HUES48 (cell line): ENCODE measurements at regions not wholly inside any gene's neighbourhood (a gene's known extent, or its start where the extent isn't known, plus 50 kb on each side); places are given as distances from the start of the nearest gene placed in this dataset.
"Not testable (repeated sequence)": the region's sequence is repeated elsewhere in the genome, so short reads cannot be mapped to it uniquely, and the experiment has no call there.

ENCODE experiments used
- H3K27ac ChIP-seq: one replicate; pipeline ENCODE4 v1.7.0; 2013; ENCODE audit warnings: low read depth, low read length, inconsistent platforms
- H3K27me3 ChIP-seq: 2 replicates; pipeline ENCODE4 v1.6.1; 2013; ENCODE audit warnings: mild to moderate bottlenecking, low read length; ENCODE audit not compliant: control insufficient read depth, insufficient read depth
- H3K36me3 ChIP-seq: 2 replicates; pipeline ENCODE4 v1.6.1; 2013; ENCODE audit warnings: low read length; ENCODE audit not compliant: control insufficient read depth, insufficient read depth
- H3K4me1 ChIP-seq: 2 replicates; pipeline ENCODE4 v1.6.1; 2013; ENCODE audit warnings: mild to moderate bottlenecking, low read length; ENCODE audit not compliant: control insufficient read depth, insufficient read depth
- H3K4me3 ChIP-seq: 2 replicates; pipeline ENCODE4 v1.5.1; 2013; ENCODE audit warnings: mild to moderate bottlenecking, low read depth, low read length
- H3K9ac ChIP-seq: 2 replicates; pipeline ENCODE4 v1.6.1; 2013; ENCODE audit warnings: mild to moderate bottlenecking, low read depth, low read length, moderate library complexity
- H3K9me3 ChIP-seq: 2 replicates; pipeline ENCODE4 v1.6.1; 2013; ENCODE audit warnings: low read length; ENCODE audit not compliant: control insufficient read depth, insufficient read depth

DNA sequence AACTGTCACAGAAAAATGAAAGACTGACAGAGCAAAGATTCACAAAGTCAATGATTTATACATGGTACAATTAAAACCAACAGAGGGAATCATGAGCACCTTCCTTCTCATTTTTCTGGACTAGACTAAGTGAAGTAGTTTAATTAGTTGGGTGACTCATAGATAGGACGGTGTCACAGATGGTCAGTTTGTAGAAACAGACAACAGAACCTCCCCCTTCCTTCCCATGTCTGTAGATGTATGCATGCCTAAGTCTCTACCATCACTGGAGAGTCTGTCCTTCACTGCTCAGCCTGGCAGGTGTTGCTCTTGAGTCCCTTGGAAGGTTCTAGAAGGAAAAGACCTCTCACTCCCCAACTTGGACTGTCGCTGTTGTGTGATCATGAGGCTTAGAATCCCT lies 75.4 kb upstream of the EEF1E1 start:
- Histone ChIP-seq H3K27me3 (no peaks in the 10 kb centered on the region), H3K9me3 (no peaks in the 10 kb centered on the region), H3K9ac (no peak overlapping the region), H3K27ac (no peak overlapping the region), H3K36me3 (no peaks in the 10 kb centered on the region), H3K4me3 (no peak overlapping the region), H3K4me1 (peaks cover 32% of the 10 kb centered on the region)

GRCh38 chr6:8175046-8175777 lies 72.9 kb upstream of the EEF1E1 start:
- Histone ChIP-seq H3K4me1 (peaks cover 20% of the 10 kb centered on the region), H3K9me3 (no peaks in the 10 kb centered on the region), H3K9ac (no peak overlapping the region), H3K27ac (no peak overlapping the region), H3K4me3 (no peak overlapping the region), H3K36me3 (no peaks in the 10 kb centered on the region), H3K27me3 (no peaks in the 10 kb centered on the region)

DNA sequence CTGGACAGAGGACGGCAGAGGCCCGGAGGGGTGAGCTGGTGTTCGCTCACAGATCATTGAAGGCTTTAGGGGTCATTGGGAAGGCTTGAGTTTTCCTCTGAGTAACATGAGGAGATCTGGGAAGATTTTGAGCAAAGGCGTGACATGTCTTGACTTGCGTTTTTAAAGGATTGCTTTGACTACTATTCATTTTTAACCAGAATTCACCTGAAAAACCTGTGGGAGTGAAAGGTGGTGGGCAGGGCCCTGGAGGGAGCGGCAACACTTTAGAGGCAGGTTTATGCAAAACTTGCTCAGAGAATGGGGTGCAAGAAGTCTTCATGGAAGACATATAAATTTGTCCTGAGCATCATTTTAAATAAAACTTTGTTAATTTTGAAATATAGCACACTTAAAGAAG lies 72.2 kb upstream of the EEF1E1 start:
- H3K27me3 ChIP-seq: no peaks in the 10 kb centered on the region
- no peak overlapping the region for H3K4me3 ChIP-seq
- no peak overlapping the region for H3K27ac ChIP-seq
- no peaks in the 10 kb centered on the region for H3K9me3 ChIP-seq
- no peaks in the 10 kb centered on the region for H3K36me3 ChIP-seq
- H3K4me1 ChIP-seq: peaks cover 16% of the 10 kb centered on the region
- H3K9ac ChIP-seq: no peak overlapping the region

- Histone ChIP-seq H3K4me1 (peaks cover 13% of the 10 kb centered on the region; the same call in 1 of the 2 replicates), H3K4me3 (no peak overlapping the region), H3K27me3 (no peaks in the 10 kb centered on the region), H3K27ac (no peak overlapping the region), H3K9ac (no peak overlapping the region), H3K9me3 (no peaks in the 10 kb centered on the region), H3K36me3 (no peaks in the 10 kb centered on the region)
Measured at GRCh38 chr6:8172530-8172929, 70.2 kb upstream of the EEF1E1 start.

DNA sequence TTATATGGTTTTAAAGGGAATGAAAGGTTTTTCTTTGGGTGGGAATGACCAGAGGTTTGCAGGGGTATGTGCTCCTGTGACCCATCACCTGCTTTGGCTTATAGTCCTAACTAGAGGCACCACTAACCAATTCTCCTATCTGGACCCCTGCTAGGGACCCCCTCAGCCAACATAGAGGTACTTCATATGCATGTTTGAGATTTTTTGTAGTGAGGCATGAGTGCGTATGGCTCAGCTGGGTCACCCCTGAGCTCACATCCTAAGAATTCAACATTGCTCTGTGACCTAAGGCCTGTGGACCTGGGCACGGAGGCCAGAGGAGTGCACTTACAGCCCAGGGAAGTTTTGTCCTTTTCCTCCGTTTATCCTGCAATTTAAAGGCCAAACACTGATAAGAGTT lies 68.4 kb upstream of the EEF1E1 start:
- Histone ChIP-seq H3K4me3 (no peak overlapping the region), H3K4me1 (peaks cover 13% of the 10 kb centered on the region; the same call in 1 of the 2 replicates), H3K27me3 (no peaks in the 10 kb centered on the region), H3K9ac (no peak overlapping the region), H3K36me3 (no peaks in the 10 kb centered on the region), H3K9me3 (no peaks in the 10 kb centered on the region), H3K27ac (peak overlapping the region; percentile 19)

- H3K9ac ChIP-seq: no peak overlapping the region
- H3K4me3 ChIP-seq: no peak overlapping the region
- H3K27me3 ChIP-seq: no peaks in the 10 kb centered on the region
- H3K4me1 ChIP-seq: peaks cover 10% of the 10 kb centered on the region; the same call in 1 of the 2 replicates
- peak overlapping the region; percentile 19 for H3K27ac ChIP-seq
- no peaks in the 10 kb centered on the region for H3K36me3 ChIP-seq
- no peaks in the 10 kb centered on the region for H3K9me3 ChIP-seq
Measured at GRCh38 chr6:8170245-8170644, 67.9 kb upstream of the EEF1E1 start.

GRCh38 chr6:8166156-8166555 lies 63.8 kb upstream of the EEF1E1 start:
- Histone ChIP-seq H3K9ac (no peak overlapping the region), H3K36me3 (no peaks in the 10 kb centered on the region), H3K27ac (no peak overlapping the region), H3K4me3 (no peak overlapping the region), H3K27me3 (no peaks in the 10 kb centered on the region), H3K4me1 (peaks cover 10% of the 10 kb centered on the region; the same call in 1 of the 2 replicates), H3K9me3 (no peaks in the 10 kb centered on the region)

- H3K36me3 ChIP-seq, H3K9me3 ChIP-seq, H3K4me1 ChIP-seq, H3K9ac ChIP-seq, H3K27ac ChIP-seq, H3K27me3 ChIP-seq, H3K4me3 ChIP-seq: not testable (repeated sequence)
Measured at GRCh38 chr6:8165008-8165407, 62.7 kb upstream of the EEF1E1 start.

DNA sequence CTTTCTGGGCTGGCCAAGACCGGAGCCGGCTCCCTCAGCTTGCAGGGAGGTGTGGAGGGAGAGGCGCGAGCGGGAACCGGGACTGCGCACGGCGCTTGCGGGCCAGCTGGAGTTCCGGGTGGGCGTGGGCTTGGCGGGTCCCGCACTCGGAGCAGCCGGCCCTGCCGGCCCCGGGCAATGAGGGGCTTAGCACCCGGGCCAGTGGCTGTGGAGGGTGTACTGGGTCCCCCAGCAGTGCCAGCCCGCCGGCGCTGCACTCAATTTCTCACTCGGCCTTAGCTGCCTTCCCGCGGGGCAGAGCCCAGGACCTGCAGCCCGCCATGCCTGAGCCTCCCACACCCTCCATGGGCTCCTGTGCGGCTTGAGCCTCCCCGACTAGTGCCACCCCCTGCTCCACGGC lies 61.9 kb upstream of the EEF1E1 start:
- not testable (repeated sequence) for H3K4me3 ChIP-seq, H3K27me3 ChIP-seq, H3K9me3 ChIP-seq, H3K4me1 ChIP-seq, H3K9ac ChIP-seq, H3K27ac ChIP-seq, H3K36me3 ChIP-seq

DNA sequence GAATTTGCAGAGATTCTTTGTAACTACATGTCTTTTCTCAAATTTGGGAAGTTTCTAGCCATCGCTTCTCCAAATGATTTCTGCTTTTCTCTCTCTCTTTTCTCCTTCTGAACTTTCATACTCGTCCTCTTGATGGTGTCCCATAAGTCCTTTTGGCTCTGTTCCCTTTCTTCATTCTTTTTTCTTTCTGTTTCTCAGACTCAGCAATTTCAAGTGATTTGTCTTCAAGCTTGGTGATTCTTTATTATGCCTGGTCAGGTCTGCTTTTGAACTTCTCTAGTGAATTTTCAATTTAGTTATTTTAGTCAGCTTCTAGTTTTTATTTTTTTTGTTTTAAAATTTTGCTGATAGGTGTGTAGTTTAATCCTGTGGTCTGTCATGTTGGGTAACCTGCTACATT lies 57.6 kb upstream of the EEF1E1 start:
- Histone ChIP-seq H3K9me3 (no peaks in the 10 kb centered on the region), H3K4me1 (peaks cover 12% of the 10 kb centered on the region), H3K9ac (no peak overlapping the region), H3K36me3 (no peaks in the 10 kb centered on the region), H3K27me3 (no peaks in the 10 kb centered on the region), H3K27ac (no peak overlapping the region), H3K4me3 (no peak overlapping the region)

- Histone ChIP-seq H3K4me1 (peaks cover 14% of the 10 kb centered on the region), H3K27ac (no peak overlapping the region), H3K9me3 (no peaks in the 10 kb centered on the region), H3K27me3 (no peaks in the 10 kb centered on the region), H3K9ac (no peak overlapping the region), H3K36me3 (no peaks in the 10 kb centered on the region), H3K4me3 (no peak overlapping the region)
Measured at GRCh38 chr6:8157839-8158238, 55.5 kb upstream of the EEF1E1 start.
